AML-193 (cell line): ENCODE measurements at regions not wholly inside any gene's neighbourhood (a gene's known extent, or its start where the extent isn't known, plus 50 kb on each side); places are given as distances from the start of the nearest gene placed in this dataset.
"Not testable (repeated sequence)": the region's sequence is repeated elsewhere in the genome, so short reads cannot be mapped to it uniquely, and the experiment has no call there.

Source experiments
- DNase-seq, 2 experiments: peaks; one replicate each; lab custom pipeline; 2025; lab: John Stamatoyannopoulos, UW

DNA sequence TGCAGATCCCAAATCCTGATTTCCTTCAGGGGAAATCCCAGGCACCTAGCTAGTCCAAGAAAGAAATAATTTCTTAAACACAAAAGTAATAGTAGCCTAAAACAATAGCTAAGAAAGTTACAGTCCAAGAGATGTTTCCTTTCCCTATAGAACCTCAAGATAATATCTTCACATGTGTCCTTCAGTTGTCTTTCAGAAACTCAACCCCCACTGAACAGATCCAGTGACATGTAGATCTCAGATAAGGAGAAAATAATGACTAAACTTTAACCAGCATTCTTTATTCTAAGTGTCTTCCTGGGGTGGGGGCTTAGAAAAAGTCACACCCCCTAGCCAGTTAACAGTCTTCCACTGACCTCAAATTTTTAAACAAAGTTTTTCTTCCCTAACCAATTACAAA lies 131.3 kb upstream of the ADRA1B start:
- DNase-seq, result no peak

DNA sequence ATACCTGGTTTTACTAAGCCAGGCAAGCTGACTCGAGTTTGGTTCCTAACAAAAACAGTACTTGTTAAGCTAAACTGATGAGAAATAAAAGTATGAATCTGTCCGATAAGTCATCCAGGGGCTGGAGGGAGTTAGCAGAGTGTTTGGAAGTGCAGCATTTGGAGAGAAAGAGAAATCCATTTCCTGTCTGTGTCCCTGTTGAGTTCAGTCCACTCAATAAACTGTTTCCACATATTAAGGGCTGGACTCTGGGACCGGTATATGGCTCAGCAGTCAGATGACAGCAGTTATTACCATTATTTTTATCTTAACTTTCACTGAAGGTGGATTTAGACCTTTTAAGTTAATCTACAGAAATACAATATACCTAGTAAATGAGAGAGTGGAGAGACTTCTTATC lies 130.6 kb upstream of the ADRA1B start:
- DNase-seq, result no peak

DNA sequence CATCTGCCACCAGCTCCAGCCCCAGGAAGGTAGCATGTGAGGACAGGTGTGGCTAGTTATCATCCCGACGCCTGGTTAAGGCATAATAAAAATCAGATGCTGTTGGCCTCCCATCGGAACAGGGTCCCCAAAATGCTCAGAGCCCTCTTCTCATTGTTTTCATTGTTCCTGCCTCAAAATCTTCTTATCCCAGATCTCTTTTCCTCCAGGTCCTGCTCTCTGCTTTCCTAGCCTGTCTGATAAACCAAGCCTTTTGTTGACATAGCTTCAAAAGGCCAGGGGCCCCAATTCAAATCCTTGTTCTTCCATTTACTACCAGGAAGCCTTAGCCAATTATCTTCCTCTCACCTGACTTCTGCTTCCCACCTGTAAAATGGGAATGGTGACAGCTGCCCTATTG lies 130.1 kb upstream of the ADRA1B start:
- DNase-seq, result no peak

DNA sequence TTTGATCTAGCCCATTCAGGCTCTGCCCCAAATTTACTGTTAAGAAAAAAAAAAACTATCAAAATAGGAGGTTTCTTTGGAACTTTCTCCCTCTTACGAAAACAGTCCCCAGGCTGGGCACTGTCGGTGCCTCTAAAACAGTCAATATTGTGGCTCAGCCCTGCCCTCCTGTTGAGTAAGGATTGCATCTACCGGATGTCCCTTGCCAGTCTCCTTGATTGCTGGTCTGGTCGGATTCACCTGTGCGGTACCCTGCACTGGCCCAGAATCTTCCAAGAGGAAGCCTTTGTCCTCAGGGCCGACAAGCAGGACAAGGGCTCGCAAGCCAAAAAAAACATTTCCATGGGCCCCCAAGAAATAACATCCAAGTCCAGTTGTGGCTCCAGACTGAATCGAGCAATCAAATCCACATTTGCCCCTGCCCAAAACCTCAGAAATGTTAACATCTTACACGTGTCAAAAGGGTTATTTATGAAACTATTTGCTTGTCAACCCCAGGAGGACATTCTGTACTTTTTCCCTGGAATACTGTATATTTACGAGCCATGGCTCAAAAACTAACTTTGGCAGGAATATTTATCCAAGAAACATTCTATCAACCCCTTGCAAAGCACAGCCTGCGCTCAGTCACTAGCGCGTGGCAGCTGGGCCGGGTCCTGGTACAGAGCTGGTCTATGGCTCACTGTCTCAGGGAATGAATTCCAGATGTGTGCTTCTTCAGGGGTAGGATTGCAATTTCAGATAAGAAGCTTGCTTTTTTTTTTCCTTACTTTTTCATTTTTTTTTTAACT lies 129.2 kb upstream of the ADRA1B start:
- no peak for DNase-seq

DNA sequence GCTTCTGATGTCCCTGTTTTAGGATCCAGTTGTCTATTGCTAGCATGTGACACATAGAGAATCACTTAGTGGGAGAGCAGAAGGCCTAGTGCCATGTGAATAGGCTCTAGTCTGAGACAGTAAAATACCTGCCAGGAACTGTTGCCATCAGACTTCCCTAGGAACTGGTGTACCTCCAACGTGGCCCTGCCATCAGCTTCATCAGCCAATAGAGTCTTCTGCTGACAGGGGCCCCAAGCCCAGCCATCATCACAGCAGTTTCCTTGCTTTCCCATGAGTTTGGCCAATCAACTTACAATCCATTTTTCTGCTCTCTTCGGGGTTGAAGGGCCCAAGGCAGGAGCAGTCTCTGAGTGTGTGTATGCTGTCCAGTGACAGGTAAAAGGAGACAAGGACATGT lies 128.4 kb upstream of the ADRA1B start:
- no peak for DNase-seq

DNA sequence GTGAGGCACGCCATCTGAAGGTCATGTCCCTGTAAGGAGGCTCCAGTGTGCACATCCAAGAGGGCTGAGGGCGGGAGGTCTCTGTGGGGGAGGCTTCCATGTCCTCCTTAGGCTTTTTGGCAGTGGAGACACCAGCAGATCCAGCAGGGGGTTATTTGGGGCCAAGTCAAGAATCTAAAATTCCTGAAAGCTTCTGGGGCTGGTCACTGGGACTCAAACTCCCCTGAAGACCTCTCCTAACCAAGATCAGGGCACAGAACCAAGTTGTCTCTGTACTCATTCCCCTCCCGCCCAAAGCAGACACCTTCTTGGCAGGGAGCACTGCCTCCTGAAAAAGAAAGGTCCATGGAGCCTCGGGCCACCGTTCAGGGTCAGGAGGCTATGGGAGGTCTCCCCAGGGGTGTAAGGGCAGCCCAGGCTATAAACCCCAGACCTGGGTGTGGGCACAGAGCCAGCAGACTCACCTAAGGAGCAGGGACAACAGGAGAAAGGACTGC lies 127.4 kb upstream of the ADRA1B start:
- DNase-seq, result no peak

DNA sequence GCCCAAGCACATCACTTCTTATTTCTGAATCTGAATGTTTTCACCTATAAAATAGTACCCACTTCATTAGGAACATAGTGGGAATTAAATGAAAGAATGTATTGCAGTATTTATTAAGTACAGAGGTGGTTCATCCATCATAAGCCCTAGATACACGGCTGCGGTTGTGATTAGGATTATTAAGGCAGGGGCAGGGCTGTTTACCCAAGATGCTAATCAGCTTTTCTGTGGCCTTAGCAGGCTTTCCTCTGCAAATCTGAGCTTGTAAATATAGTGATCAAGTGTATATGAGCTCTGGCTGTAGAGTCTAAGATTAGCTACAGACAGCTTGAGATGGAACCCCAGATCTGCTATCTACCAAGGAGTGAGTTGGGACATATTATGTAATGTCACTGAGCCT lies 124.1 kb upstream of the ADRA1B start:
- DNase-seq, result no peak

DNA sequence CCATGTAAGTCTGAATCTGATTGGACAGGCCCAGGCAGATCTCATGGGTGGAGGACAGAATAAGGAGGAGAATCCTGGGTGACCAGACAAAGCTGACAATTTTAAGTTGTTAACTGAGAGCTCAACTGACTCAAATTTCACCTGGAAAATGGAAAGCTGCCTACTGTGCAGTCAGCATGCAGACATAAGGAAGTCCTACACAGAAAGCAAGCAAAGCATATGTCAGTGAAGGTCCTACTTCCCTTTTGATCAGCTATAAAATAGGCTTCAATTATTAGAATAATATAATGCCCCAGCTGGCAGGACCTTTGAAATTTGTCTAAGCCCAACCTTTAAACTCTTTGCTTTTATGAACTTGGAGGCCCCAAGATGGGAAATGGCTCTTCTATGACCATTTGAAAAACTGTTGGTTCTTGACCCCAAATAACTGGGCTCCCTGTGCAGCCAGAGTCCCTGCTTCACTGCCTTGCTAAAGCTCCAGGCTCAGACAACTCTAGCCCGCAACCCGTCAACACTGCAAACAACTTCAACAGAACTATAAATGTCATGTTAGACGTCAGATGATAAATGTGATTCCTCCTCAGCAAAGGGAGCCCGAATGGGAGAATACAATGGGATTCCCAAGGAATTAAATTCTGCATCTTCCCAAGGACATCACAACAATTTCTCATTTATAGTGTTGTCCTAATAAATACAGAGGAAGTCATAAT lies 118.9 kb upstream of the ADRA1B start:
- no peak for DNase-seq

DNA sequence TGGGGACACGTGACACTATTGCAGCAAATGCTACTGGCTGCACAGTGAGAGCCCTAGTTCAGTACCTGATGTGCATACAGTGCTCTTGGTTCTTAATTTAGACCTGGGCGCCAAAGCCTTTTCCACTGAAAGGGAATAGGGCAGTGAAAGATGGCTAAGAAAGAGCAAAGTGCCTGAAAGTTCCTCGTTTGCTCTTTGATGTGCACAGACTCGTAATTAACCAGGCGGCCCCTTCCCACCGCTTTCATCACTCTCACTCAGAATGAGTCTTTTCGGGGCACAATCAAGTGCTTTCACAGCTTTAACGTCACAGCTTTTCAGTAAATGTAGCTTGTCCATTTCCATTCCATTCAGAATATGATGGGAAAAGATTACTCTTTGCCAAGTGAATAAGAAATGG lies 116.6 kb upstream of the ADRA1B start:
- DNase-seq, result no peak

DNA sequence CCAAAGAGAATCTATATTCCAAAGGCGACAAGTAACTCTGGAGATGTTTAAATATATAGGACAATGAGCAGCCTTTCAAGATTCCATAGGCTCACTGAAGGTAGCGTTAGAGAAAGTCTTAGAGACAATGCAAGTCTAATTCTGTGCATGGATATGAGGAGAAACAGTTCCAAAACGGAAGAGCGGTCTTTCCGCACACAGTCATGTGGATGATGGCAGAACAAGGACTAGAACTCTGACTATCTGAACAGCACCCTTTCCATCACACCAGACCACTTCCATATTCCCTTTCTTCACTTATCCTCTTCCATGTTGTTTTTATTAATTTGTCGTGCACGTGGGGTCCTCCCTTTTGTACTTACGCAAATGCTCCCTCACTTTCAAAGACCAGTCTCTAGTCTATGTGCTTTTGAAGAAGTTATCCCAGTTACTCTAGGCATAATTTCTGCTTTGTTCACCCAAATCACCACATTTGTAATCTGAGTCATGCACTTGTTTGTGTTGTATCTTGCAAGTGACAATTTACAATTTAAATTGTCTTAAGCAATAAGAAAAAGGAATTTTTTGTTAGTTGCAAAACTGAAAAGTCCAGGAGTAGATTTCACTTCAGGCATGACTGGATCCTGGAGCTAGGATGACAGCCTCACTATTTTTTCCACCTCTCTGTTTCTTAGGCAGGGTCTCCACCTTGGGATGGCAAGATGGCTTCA lies 116.0 kb upstream of the ADRA1B start:
- no peak for DNase-seq

DNA sequence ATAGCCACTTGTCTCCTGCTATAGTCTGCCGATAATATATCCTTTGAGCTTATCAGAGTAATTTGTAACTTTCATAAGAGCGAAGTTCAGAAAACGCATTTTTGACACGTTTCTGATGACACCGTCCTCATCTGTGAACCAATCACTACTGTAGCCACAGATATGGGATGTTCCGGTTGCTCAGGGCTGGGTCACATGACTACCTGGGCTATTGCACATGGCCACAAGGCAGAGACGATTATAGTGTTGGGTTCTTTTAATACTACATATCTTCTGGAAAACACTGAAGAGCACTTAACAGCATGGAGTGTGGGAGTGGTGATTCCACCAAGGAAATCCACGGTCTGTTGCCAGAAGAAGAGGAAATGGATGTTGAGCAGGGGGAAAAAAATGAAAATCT lies 115.0 kb upstream of the ADRA1B start:
- DNase-seq, result no peak

DNA sequence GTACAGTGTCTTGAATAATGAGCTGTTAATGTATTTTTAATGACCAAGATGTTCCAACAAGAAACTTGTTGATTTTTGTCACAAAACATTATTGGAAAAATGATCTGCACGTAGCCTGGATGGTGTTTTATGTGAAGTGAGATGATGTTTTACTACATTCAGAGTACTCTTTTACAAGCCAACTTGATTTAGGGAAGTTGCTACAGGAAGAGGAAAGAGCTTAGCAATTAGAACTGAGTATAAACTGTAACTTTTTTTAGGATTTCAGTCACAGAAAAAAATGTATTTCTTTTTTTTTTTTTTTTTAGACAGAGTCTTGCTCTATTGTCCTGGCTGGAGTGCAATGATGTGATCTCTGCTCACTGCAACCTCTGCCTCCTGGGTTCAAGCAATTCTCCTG lies 113.6 kb upstream of the ADRA1B start:
- DNase-seq, result peak in 1 of 2 experiments; percentile 4

DNA sequence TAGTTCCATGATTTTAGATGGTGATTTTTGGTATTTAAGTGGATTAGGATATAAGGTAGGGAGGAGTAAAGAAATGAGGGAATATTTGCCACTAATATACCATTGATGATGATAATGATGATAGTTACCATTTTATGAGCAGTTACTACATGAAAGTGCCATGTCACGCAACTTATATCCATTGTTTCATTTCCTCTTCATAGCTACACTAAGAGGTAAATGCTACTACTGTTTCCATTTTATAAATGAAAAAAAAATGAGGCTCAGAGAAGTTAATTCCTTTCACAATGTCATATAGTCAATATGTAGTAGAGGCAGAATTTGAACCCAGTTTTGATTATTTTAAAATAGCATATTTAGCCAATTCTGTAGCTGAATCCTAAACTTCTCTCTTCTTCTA lies 112.2 kb upstream of the ADRA1B start:
- DNase-seq, result no peak

DNA sequence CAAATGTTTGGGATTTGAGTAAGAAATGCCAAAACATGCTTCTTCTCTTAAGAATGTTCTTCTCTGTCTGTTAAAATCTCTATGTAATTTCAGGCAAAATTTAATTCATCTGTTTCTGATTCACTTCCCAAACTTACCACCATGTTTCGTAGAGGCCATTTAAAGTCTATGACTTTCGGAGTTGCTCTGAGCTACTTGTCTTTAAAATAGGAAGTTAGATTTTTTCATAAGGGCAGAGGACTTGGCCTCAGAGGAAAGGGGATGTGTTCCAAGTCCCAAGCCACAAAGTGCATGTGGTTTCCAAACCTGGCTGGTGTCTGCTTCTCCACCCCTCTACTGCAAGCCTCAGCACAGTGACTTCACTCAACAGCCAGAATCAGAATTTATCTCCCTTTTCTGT lies 111.3 kb upstream of the ADRA1B start:
- peak; percentile 51 for DNase-seq

DNA sequence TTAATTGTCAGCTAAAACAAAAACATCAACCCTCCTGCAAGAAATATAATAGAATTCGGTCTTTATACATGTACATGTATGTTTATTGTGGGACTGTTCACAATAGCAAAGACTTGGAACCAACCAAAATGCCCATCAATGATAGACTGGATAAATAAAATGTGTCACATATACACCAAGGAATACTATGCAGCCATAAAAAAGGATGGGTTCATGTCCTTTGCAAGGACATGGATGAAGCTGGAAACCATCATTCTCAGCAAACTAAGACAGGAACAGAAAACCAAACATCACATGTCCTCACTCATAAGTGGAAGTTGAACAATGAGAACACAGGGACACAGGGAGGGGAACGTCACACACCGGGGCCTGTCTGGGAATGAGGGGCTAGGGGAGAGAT lies 109.1 kb upstream of the ADRA1B start:
- not testable (repeated sequence) for DNase-seq

DNA sequence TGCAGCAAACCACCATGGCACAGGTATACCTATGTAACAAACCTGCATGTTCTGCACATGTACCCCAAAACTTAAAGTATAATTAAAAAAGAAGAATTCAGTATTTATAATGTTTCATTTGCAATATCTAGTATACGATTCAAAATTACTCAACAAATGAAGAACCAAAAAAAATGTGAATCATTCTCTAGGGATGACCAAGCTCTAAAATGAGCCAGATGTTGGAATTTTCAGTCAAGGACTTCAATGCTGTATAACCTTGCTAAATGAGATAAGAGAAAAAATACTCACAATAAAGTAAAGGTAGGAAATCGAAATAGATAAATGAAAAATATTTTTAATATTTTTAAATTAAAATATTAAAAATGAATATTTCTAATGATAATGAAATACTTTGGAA lies 108.7 kb upstream of the ADRA1B start:
- DNase-seq, result no peak

DNA sequence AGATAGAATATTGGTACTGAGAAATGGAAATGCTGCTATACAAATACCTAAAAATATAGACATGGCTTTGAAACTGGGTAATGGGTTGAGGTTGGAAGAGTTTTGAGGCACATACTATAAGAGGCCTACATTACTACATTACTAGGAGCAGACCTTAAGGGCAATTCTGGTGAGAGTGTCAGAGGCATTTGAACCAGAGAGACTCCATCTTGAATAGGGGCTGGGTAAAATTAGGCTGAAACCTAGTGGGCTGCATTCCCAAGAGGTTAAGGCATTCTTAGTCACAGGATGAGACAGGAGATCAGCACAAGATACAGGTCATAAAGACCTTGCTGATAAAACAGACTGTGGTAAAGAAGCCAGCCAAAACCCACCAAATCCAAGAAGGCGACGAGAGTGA lies 104.6 kb upstream of the ADRA1B start:
- DNase-seq, result no peak

DNA sequence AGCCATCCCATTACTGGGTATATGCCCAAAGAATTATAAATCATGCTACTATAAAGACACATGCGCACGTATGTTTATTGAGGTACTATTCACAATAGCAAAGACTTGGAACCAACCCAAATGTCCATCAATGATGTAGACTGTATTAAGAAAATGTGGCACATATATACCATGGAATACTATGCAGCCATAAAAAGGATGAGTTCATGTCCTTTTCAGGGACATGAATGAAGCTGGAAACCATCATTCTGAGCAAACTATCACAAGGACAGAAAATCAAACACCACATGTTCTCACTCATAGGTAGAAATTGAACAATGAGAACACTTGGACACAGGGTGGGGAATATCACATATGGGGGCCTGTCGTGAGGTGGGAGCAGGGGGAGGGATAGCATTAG lies 103.5 kb upstream of the ADRA1B start:
- DNase-seq, result not testable (repeated sequence)

DNA sequence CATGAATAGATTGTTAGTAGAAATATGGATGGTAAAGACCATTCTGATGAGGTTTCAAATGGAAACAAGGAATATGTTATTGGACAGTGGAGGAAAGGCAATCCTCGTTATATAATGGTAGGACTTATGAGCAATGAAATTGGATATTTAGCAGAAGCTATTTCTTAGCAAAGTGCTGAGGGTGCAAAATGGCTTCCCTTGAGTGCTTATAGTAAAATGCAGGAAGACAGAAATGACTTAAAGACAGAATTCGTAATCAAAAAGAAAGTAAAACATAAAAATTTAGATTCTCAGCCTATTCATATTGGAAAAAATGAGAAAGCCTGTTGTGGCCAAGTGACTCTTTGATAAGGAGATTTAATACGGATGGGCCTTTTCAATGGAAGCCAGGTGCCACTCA lies 102.1 kb upstream of the ADRA1B start:
- no peak for DNase-seq

DNA sequence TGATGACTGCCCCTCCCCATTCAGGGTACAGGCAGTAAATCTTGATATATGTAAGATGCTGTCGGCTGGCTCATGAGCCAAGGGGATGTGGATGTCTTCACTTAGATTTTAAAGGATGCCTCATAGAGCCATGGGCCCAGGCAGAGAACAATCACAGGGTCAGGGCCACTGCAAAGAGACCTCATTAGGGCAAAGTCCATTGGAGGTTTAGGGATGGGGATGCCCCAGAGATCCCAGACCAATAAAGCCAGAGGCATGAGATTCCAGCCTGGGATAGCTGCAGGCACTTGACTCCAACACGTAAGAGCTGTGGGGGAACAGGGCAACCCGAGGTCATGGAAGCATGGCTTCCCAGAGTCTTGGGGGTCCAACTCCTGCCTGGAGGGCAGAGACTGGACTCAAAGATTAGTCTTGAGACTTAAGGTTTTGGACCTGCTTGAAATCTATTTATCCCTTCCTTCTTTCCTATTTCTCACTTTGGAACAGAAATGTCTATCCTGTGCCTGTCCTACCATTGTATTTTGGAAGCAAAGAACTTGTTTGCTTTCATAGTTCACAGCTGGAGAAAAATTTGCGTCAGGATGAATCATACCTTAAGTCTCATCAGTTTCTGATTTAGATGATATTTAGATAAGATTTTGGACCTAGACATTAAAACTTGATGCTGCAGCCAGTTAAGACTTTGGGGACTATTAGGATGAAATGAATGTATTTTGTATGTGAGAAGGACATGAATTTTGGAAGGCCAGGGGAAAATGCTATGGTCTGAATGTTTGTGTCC lies 101.3 kb upstream of the ADRA1B start:
- no peak for DNase-seq

DNA sequence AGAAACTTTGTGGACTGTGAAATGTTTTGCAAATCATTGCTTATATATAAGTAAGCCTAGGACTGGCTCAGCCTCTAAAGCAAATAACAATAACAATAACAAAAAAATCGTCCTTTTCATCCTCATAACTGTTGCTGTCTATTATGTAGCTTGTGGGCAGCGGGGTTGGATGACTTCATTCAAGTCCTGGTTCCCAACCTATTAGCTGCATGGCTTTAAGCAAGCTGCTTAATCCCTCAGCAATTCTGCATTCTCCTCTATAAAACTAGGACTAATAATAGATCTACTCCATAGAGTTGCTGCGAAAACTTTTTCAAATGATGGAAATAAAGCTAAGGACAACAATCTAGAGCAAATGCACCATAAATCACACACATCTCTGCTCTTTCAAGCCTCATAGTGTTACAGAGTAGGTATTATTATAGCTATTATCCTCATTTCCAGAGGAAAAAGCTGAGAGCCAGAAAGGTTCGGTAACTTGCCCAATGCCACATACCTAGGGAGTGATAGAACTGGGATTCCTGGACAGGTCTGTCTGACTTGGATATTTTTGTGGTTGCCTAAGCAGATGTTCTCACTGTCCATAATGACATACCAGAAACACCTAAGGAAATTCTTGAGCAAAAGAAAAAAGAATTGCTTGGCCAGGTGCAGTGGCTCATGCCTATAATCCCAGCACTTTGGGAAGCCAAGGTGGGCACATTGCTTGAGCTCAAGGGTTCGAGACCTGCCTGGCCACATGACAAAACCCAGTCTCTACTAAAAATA lies 98.8 kb upstream of the ADRA1B start:
- DNase-seq, result no peak
